Neural progenitor cell (in vitro differentiated cells): ENCODE measurements at regions not wholly inside any gene's neighbourhood (a gene's known extent, or its start where the extent isn't known, plus 50 kb on each side); places are given as distances from the start of the nearest gene placed in this dataset.

Experiments
- CTCF ChIP-seq: fragments of 200-600 bp; sonication (generic); IDR thresholded peaks from 2 replicates; pipeline ENCODE4 v1.5.1; 2017; ENCODE audit warnings: antibody characterized with exemption, mild to moderate bottlenecking
- EZH2 ChIP-seq: fragments of 200-600 bp; sonication (generic); IDR thresholded peaks from 2 replicates; pipeline ENCODE4 v1.6.1; 2017; ENCODE audit warnings: antibody characterized with exemption, mild to moderate bottlenecking, moderate library complexity
- EZH2phosphoT487 ChIP-seq: fragments of 200-600 bp; sonication (generic); IDR thresholded peaks from 2 replicates; pipeline ENCODE4 v1.6.1; 2017; ENCODE audit warnings: antibody characterized with exemption

- TF ChIP-seq CTCF (no peak), EZH2 (no peak), EZH2phosphoT487 (no peak)
These were observed 134.8 kb downstream of the SNRPN start for GRCh38 chr15:25089577-25089976.
